GM12892 (cell line): ENCODE measurements at regions not wholly inside any gene's neighbourhood (a gene's known extent, or its start where the extent isn't known, plus 50 kb on each side); places are given as distances from the start of the nearest gene placed in this dataset.

Experiments
- DNase-seq: peaks from one replicate; pipeline ENCODE4 v3.0.0; 2011; ENCODE audit not compliant: insufficient read length
- FAIRE-seq: peaks from 2 replicates; lab custom pipeline; 2011; peaks lifted over from hg19 to GRCh38; lab: Jason Lieb, UNC
- POLR2A ChIP-seq: IDR thresholded peaks from 2 replicates; pipeline ENCODE4 v1.6.1; 2011; ENCODE audit warnings: low read depth, low read length, control low read depth
- POLR2AphosphoS5 ChIP-seq: IDR thresholded peaks from 2 replicates; pipeline ENCODE4 v1.6.1; 2011; ENCODE audit warnings: low read depth, low read length, control low read depth
- TAF1 ChIP-seq: IDR thresholded peaks from 2 replicates; pipeline ENCODE4 v1.6.1; 2011; ENCODE audit warnings: low read depth, mild to moderate bottlenecking, control low read depth, low read length, borderline replicate concordance

GRCh38 chr2:146917431-146918042, 927.3 kb upstream of the ACVR2A start:
- no peak for TF ChIP-seq POLR2AphosphoS5
- TF ChIP-seq POLR2A, result no peak
- no peak for TF ChIP-seq TAF1
- FAIRE-seq (no peak), DNase-seq (no peak)

DNA sequence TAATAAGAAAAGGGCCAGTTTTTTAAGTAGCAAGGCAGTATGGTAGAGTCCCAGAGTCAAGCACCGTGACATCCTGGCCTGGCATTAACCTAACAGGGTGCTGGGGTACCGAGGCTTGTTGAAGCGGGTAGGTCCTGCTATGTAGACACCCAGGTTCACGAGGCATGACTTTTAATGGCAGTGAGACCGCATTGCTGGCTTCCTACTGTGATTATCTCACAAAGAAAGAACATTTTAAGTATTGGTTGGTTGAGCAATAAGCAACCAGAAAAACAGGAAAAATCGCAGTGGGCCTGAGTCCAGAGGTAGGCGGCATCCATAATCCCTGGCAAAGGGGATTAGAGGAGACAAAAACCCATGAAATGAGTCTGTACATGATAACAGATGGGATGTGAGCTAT, 927.9 kb upstream of the ACVR2A start:
- TF ChIP-seq POLR2AphosphoS5, result no peak
- TF ChIP-seq POLR2A, result no peak
- TF ChIP-seq TAF1, result no peak
- no peak for FAIRE-seq
- DNase-seq, result no peak

GRCh38 chr2:146913476-146913875, 931.4 kb upstream of the ACVR2A start:
- FAIRE-seq, result no peak
- TF ChIP-seq TAF1 (no peak), POLR2A (no peak), POLR2AphosphoS5 (no peak)
- no peak for DNase-seq

DNA sequence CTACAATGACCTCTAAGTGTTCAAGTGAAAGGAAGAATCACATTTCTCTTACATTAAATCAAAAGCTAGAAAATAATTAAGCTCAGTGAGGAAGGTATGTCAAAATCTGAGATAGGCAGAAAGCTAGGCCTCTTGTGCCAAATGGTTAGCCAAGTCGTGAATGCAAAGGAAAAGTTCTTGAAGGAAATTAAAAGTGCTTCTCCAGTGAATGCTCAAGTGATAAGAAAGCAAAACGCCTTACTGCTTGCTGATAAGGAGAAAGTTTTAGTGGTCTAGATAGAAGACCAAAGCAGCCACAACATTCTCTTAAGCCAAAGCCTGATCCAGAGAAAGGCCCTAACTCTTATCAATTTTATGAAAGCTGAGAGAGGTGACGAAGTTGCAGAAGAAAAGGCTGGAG, 932.3 kb upstream of the ACVR2A start:
- TF ChIP-seq POLR2AphosphoS5 (no peak), POLR2A (no peak)
- DNase-seq (no peak), FAIRE-seq (no peak)

- no peak for FAIRE-seq
- DNase-seq, result no peak
- TF ChIP-seq TAF1, result no peak
- no peak for TF ChIP-seq POLR2A
- no peak for TF ChIP-seq POLR2AphosphoS5
Observed at GRCh38 chr2:146908776-146909175, 936.1 kb upstream of the ACVR2A start.

DNA sequence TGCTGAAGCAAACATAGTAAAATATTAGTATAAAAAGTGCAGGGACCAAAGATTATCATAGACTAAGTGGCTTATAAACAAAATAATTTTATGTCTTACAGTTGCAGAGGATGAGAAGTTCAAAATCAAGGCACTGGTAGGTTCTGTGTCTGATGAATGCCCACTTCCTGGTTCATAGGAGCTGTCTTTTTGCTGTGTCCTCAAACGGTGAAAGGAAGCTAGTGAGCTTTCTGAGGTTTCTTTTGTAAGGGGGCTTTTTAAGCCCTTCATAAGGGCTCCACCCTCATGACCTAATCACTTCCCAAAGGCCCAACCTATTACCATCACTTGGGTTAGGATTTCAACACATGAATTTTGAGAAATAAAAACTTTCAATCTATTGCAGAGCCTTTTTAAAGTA, 946.7 kb upstream of the ACVR2A start:
- no peak for FAIRE-seq
- no peak for DNase-seq
- TF ChIP-seq TAF1 (no peak), POLR2A (no peak), POLR2AphosphoS5 (no peak)

DNA sequence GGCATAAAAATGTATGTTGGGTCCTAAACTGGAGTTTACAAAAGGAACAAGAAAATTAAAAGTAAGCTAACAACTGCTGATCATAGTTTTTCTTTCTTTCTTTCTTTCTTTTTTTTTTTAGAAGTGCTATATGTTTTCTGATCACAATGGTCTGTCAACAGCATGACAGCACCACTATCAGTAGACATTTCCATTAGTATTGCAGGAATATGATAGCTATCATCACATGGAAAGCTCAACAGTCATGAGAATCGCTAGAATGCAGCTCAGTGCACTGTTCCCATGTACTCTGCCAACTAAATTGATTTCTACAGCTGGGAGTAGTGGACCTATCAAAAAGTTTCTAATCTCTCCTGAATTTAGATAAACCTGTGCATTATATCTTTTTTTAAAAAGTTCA, 950.3 kb upstream of the ACVR2A start:
- DNase-seq (no peak), FAIRE-seq (no peak)
- TF ChIP-seq POLR2AphosphoS5, result no peak
- no peak for TF ChIP-seq TAF1

GRCh38 chr2:146893500-146894041, 951.3 kb upstream of the ACVR2A start:
- DNase-seq, result no peak
- TF ChIP-seq POLR2A, result no peak
- no peak for FAIRE-seq

DNA sequence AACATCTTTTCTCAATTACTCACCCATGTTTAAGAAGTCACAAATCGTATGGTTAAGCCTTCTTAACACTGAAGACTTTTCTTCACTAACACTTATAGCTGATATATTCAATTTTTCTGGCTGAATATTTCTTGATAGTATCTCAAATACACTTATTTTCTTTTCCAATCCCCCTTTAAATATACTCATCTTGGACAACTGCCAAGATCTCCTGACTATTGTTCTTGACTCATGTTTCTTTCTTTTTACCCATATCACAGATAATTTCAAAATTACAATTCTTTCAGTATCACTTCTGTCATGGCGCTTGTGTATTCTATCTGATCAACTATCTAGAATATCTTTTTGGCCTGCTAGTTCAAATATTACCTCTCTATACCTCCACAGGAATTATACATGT, 954.3 kb upstream of the ACVR2A start:
- no peak for FAIRE-seq
- TF ChIP-seq POLR2AphosphoS5 (no peak), TAF1 (no peak)
- no peak for DNase-seq

- FAIRE-seq (no peak), DNase-seq (no peak)
- TF ChIP-seq POLR2AphosphoS5 (no peak), TAF1 (no peak), POLR2A (no peak)
Observed at GRCh38 chr2:146879882-146880281, 964.9 kb upstream of the ACVR2A start.

DNA sequence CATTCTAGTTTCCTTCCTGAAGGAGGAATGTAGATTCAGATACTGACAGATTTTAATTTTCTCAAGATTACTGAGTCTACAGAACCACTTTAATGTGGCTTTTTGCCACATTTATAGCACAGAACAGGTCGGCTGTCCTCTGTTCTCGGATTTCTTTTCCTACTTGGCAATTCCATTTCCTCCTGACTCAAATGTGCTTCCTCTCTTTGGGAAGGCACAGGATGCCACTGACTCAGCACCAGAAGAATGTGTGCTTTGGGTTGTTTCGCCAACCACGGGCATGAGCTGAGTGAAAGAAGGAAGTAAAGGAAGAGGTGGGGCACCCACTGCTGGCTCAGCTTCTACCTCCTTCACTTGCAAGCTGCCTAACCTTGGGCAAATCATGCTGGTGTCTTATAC, 970.6 kb upstream of the ACVR2A start:
- DNase-seq (no peak), FAIRE-seq (no peak)
- TF ChIP-seq POLR2AphosphoS5, result no peak

- FAIRE-seq (no peak), DNase-seq (no peak)
- TF ChIP-seq POLR2A, result no peak
- no peak for TF ChIP-seq POLR2AphosphoS5
- TF ChIP-seq TAF1, result no peak
Observed at GRCh38 chr2:146873646-146874259, 971.1 kb upstream of the ACVR2A start.
